Stimulated activated CD4-positive, alpha-beta T cell treated with anti-CD3 and anti-CD28 coated beads, Interleukin-15, amount 100 ng/mL, for 48 hours (primary cell): ENCODE measurements at regions not wholly inside any gene's neighbourhood (a gene's known extent, or its start where the extent isn't known, plus 50 kb on each side); places are given as distances from the start of the nearest gene placed in this dataset.
"Not testable (repeated sequence)": the region's sequence is repeated elsewhere in the genome, so short reads cannot be mapped to it uniquely, and the experiment has no call there.

ENCODE experiments used
- DNase-seq, 2 donors: peaks; one replicate each; pipeline ENCODE4 v3.0.0-alpha.2; 2020; ENCODE audit warnings: low read depth in 2 of 2

GRCh38 chr15:20089541-20089940, 452.1 kb downstream of the GOLGA6L6 start:
- DNase-seq, result not testable (repeated sequence)

- not testable (repeated sequence) for DNase-seq
These were observed 457.6 kb downstream of the GOLGA6L6 start for GRCh38 chr15:20084026-20084425.

- not testable (repeated sequence) for DNase-seq
These were observed 467.5 kb downstream of the GOLGA6L6 start for GRCh38 chr15:20074082-20074481.

- not testable (repeated sequence) for DNase-seq
These were observed 472.6 kb downstream of the GOLGA6L6 start for GRCh38 chr15:20069043-20069442.

GRCh38 chr15:20066173-20066572, 475.4 kb downstream of the GOLGA6L6 start:
- not testable (repeated sequence) for DNase-seq

GRCh38 chr15:20065508-20065907, 476.1 kb downstream of the GOLGA6L6 start:
- DNase-seq, result not testable (repeated sequence)

GRCh38 chr15:20063167-20063566, 478.4 kb downstream of the GOLGA6L6 start:
- DNase-seq, result not testable (repeated sequence)

GRCh38 chr15:20060838-20061237, 480.8 kb downstream of the GOLGA6L6 start:
- not testable (repeated sequence) for DNase-seq

- not testable (repeated sequence) for DNase-seq
These were observed 484.7 kb downstream of the GOLGA6L6 start for GRCh38 chr15:20056871-20057270.

- not testable (repeated sequence) for DNase-seq
These were observed 485.7 kb downstream of the GOLGA6L6 start for GRCh38 chr15:20055921-20056320.

GRCh38 chr15:20048189-20048588, 493.4 kb downstream of the GOLGA6L6 start:
- DNase-seq, result not testable (repeated sequence)

- DNase-seq, result not testable (repeated sequence)
These were observed 496.4 kb downstream of the GOLGA6L6 start for GRCh38 chr15:20045165-20045564.

GRCh38 chr15:20040691-20041090, 500.9 kb downstream of the GOLGA6L6 start:
- not testable (repeated sequence) for DNase-seq

- DNase-seq, result not testable (repeated sequence)
These were observed 516.6 kb downstream of the GOLGA6L6 start for GRCh38 chr15:20025040-20025439.

GRCh38 chr15:20022349-20022748, 519.3 kb downstream of the GOLGA6L6 start:
- not testable (repeated sequence) for DNase-seq

- DNase-seq, result not testable (repeated sequence)
These were observed 520.2 kb downstream of the GOLGA6L6 start for GRCh38 chr15:20021351-20021750.

- DNase-seq, result not testable (repeated sequence)
These were observed 521.0 kb downstream of the GOLGA6L6 start for GRCh38 chr15:20020588-20020987.

GRCh38 chr15:20019758-20020157, 521.8 kb downstream of the GOLGA6L6 start:
- DNase-seq, result not testable (repeated sequence)

- DNase-seq, result not testable (repeated sequence)
These were observed 524.0 kb downstream of the GOLGA6L6 start for GRCh38 chr15:20017581-20017980.

- DNase-seq, result not testable (repeated sequence)
These were observed 524.7 kb downstream of the GOLGA6L6 start for GRCh38 chr15:20016941-20017340.

- not testable (repeated sequence) for DNase-seq
These were observed 528.8 kb downstream of the GOLGA6L6 start for GRCh38 chr15:20012837-20013236.

GRCh38 chr15:20010759-20011158, 530.8 kb downstream of the GOLGA6L6 start:
- DNase-seq, result not testable (repeated sequence)

- DNase-seq, result not testable (repeated sequence)
These were observed 532.0 kb downstream of the GOLGA6L6 start for GRCh38 chr15:20009619-20010018.

GRCh38 chr15:20007338-20007737, 534.3 kb downstream of the GOLGA6L6 start:
- DNase-seq, result not testable (repeated sequence)
